Hepatocyte (in vitro differentiated cells): ENCODE measurements at regions not wholly inside any gene's neighbourhood (a gene's known extent, or its start where the extent isn't known, plus 50 kb on each side); places are given as distances from the start of the nearest gene placed in this dataset.

Experiments
- CTCF ChIP-seq: fragments of 200-600 bp; sonication (generic); IDR thresholded peaks from 2 replicates; pipeline ENCODE4 v1.5.1; 2016; ENCODE audit warnings: antibody characterized with exemption, mild to moderate bottlenecking; ENCODE audit not compliant: poor library complexity
- EZH2 ChIP-seq: fragments of 200-600 bp; sonication (generic); IDR thresholded peaks from 2 replicates; pipeline ENCODE4 v1.6.1; 2016; ENCODE audit warnings: antibody characterized with exemption, mild to moderate bottlenecking, borderline replicate concordance

- no peak for TF ChIP-seq EZH2
- TF ChIP-seq CTCF, result no peak
Observed at GRCh38 chr1:229717786-229718576, 91.9 kb downstream of the URB2 start.
